GM23338 (cell line): ENCODE measurements at regions not wholly inside any gene's neighbourhood (a gene's known extent, or its start where the extent isn't known, plus 50 kb on each side); places are given as distances from the start of the nearest gene placed in this dataset.

Experiments used
- CREB1 ChIP-seq: fragments of 250-450 bp; sonication (Bioruptor Pico); IDR thresholded peaks from 2 replicates; pipeline ENCODE4 v1.5.0; 2020; ENCODE audit warnings: low read depth, mild to moderate bottlenecking, moderate library complexity
- CTCF ChIP-seq, 2 experiments: fragments of 200-600 bp in 1 of 2; sonication (generic) in 1 of 2; conservative IDR thresholded peaks; 2 replicates each; pipeline versions ENCODE4 v1.5.1 to v1.6.1; 2016 to 2017; ENCODE audit warnings: antibody characterized with exemption in 2 of 2, low read depth in 2 of 2, mild to moderate bottlenecking in 2 of 2, moderate library complexity in 1 of 2
- EZH2 ChIP-seq: fragments of 200-600 bp; sonication (generic); IDR thresholded peaks from one replicate; pipeline ENCODE4 v1.8.0; 2017; ENCODE audit warnings: antibody characterized with exemption, mild to moderate bottlenecking, low read depth; ENCODE audit not compliant: unreplicated experiment
- JUNB ChIP-seq: IDR thresholded peaks from one replicate; pipeline ENCODE4 v1.6.1; 2016; ENCODE audit warnings: antibody characterized with exemption; ENCODE audit not compliant: unreplicated experiment
- POLR2AphosphoS5 ChIP-seq: IDR thresholded peaks from 2 replicates; pipeline ENCODE4 v1.6.1; 2016; ENCODE audit warnings: antibody characterized with exemption, low read depth
- REST ChIP-seq: IDR thresholded peaks from one replicate; pipeline ENCODE4 v1.6.1; 2018; ENCODE audit warnings: antibody characterized with exemption; ENCODE audit not compliant: unreplicated experiment
- STAT1 ChIP-seq: IDR thresholded peaks from one replicate; pipeline ENCODE4 v1.6.1; 2016; ENCODE audit warnings: antibody characterized with exemption; ENCODE audit not compliant: unreplicated experiment

- TF ChIP-seq CTCF (conservative IDR thresholded peaks at IDR 0.05; ENCODE audit: low read depth in 2 of 2), result no peak
- no peak for TF ChIP-seq EZH2
- TF ChIP-seq CREB1 (CRISPR knock-in tag), result no peak
- TF ChIP-seq POLR2AphosphoS5, result no peak
- TF ChIP-seq REST, result no peak
- TF ChIP-seq STAT1, result no peak
- no peak for TF ChIP-seq JUNB
These were observed 1533.9 kb upstream of the PABPC4L start for GRCh38 chr4:135735512-135735911.
